HCT116 (cell line): ENCODE measurements at regions not wholly inside any gene's neighbourhood (a gene's known extent, or its start where the extent isn't known, plus 50 kb on each side); places are given as distances from the start of the nearest gene placed in this dataset.

Experiments used
- ATAC-seq: fragments of 200-7000 bp; cut with Tn5 transposase; 2 replicates; pipeline ENCODE4 v1.9.1; 2020; ENCODE audit warnings: mild to moderate bottlenecking, moderate library complexity
- BruUV-seq: library from RNA; stranded (reverse); fragments of 400-500 nt; replicated peaks from 2 replicates; lab custom pipeline; 2021; lab: Mats Ljungman, UMichigan
- CTCF ChIA-PET: fragments of 300-600 bp; sonication (Branson Sonifier 250); formaldehyde crosslinking; loops from one replicate; lab custom pipeline; 2021; ENCODE audit warnings: antibody characterized with exemption; lab: Charles Lee
- POLR2A ChIA-PET: fragments of 300-600, 350-600 bp; sonication (Branson Sonifier 250); formaldehyde crosslinking; loops from one replicate; lab custom pipeline; 2021; ENCODE audit warnings: antibody characterized with exemption; lab: Charles Lee
- RAD21 ChIA-PET, 2 experiments: fragments of 300-600 bp; sonication (Branson Sonifier 250); formaldehyde crosslinking; loops; one replicate each; lab custom pipeline; 2023; ENCODE audit warnings: low total read pairs in 2 of 2; ENCODE audit not compliant: uncharacterized antibody in 2 of 2, unreplicated experiment in 2 of 2, low non-redundant PET in 1 of 2; lab: Charles Lee
- DNase-seq: peaks from one replicate; pipeline ENCODE4 v3.0.0-alpha.2; 2010; ENCODE audit warnings: low read depth, low spot score
- H2AFZ ChIP-seq: fragments of 200-600 bp; shearing (Covaris generic), sonication (generic); 2 replicates; pipeline ENCODE4 v1.6.1; 2017; ENCODE audit warnings: low read depth, mixed run types, mixed read lengths, antibody characterized with exemption, low read length; ENCODE audit not compliant: poor library complexity, severe bottlenecking
- H3K27ac ChIP-seq: 2 replicates; pipeline ENCODE4 v1.5.1; 2012; ENCODE audit warnings: low read depth, low read length
- H3K27me3 ChIP-seq: fragments of 200-600 bp; sonication (generic); 2 replicates; pipeline ENCODE4 v1.6.1; 2016; ENCODE audit warnings: mixed run types, low read length, mixed read lengths; ENCODE audit not compliant: insufficient read depth
- H3K36me3 ChIP-seq, 2 experiments: fragments of 200-500 bp in 1 of 2; fragments of 200-600 bp in 1 of 2; sonication (Bioruptor generic) in 1 of 2; sonication (generic) in 1 of 2; 2 replicates each; pipeline versions ENCODE4 v1.5.1 to v1.6.1; 2014 to 2016; ENCODE audit warnings: low read length in 2 of 2, inconsistent platforms in 1 of 2, mixed read lengths in 1 of 2, mixed run types in 1 of 2; ENCODE audit not compliant: insufficient read depth in 2 of 2, control insufficient read depth in 1 of 2
- H3K4me1 ChIP-seq, 2 experiments: fragments of 200-600 bp in 1 of 2; sonication (generic) in 1 of 2; 2 replicates each; pipeline versions ENCODE4 v1.5.1 to v1.6.1; 2012 to 2017; ENCODE audit warnings: low read length in 2 of 2, inconsistent platforms in 1 of 2, mild to moderate bottlenecking in 1 of 2, mixed read lengths in 1 of 2, mixed run types in 1 of 2, moderate library complexity in 1 of 2; ENCODE audit not compliant: insufficient read depth in 2 of 2, control insufficient read depth in 1 of 2
- H3K4me2 ChIP-seq: fragments of 200-600 bp; sonication (generic); 2 replicates; pipeline ENCODE4 v1.6.1; 2017; ENCODE audit warnings: mixed run types, low read length, mixed read lengths
- H3K4me3 ChIP-seq, 2 experiments: fragments of 200-600 bp in 1 of 2; sonication (generic) in 1 of 2; replicated peaks in 1 of 2; 2 replicates each; pipeline ENCODE4 v1.5.1; 2011 to 2016; ENCODE audit warnings: low read length in 2 of 2, control low read depth in 1 of 2, low read depth in 1 of 2, mild to moderate bottlenecking in 1 of 2, mixed read lengths in 1 of 2, mixed run types in 1 of 2
- H3K79me2 ChIP-seq: fragments of 200-600 bp; sonication (generic); 2 replicates; pipeline ENCODE4 v1.6.1; 2017; ENCODE audit warnings: mild to moderate bottlenecking, mixed run types, low read length, moderate library complexity, mixed read lengths; ENCODE audit not compliant: insufficient read depth
- H3K9ac ChIP-seq: fragments of 200-600 bp; sonication (generic); 2 replicates; pipeline ENCODE4 v1.6.1; 2016; ENCODE audit warnings: low read length, mixed read lengths
- H3K9me2 ChIP-seq: fragments of 200-600 bp; sonication (generic), shearing (Covaris generic); 2 replicates; pipeline ENCODE4 v1.6.1; 2017; ENCODE audit warnings: mixed run types, mild to moderate bottlenecking, moderate library complexity; ENCODE audit not compliant: insufficient read depth
- H3K9me3 ChIP-seq, 2 experiments: fragments of 200-500 bp in 1 of 2; fragments of 200-600 bp in 1 of 2; sonication (Bioruptor generic) in 1 of 2; sonication (generic) in 1 of 2; 2 replicates each; pipeline ENCODE4 v1.6.1; 2014 to 2017; ENCODE audit warnings: low read length in 2 of 2, mixed read lengths in 2 of 2, inconsistent platforms in 1 of 2, low read depth in 1 of 2, mild to moderate bottlenecking in 1 of 2, mixed run types in 1 of 2, moderate library complexity in 1 of 2; ENCODE audit not compliant: control insufficient read depth in 1 of 2, insufficient read depth in 1 of 2
- H4K20me1 ChIP-seq: fragments of 200-600 bp; sonication (generic), shearing (Covaris generic); 2 replicates; pipeline ENCODE4 v1.6.1; 2017; ENCODE audit warnings: mixed run types, mild to moderate bottlenecking, moderate library complexity; ENCODE audit not compliant: insufficient read depth
- CEBPB ChIP-seq: IDR thresholded peaks from 2 replicates; pipeline ENCODE4 v1.6.1; 2012; ENCODE audit warnings: low read depth
- EGR1 ChIP-seq: IDR thresholded peaks from 2 replicates; pipeline ENCODE4 v1.6.1; 2012; ENCODE audit warnings: low read depth
- ELF1 ChIP-seq: IDR thresholded peaks from 2 replicates; pipeline ENCODE4 v1.6.1; 2012; ENCODE audit warnings: low read depth, borderline replicate concordance
- EZH2phosphoT487 ChIP-seq: fragments of 200-600 bp; IDR thresholded peaks from 2 replicates; pipeline ENCODE4 v1.6.1; 2018; ENCODE audit warnings: antibody characterized with exemption, borderline replicate concordance
- FOSL1 ChIP-seq: IDR thresholded peaks from 2 replicates; pipeline ENCODE4 v1.6.1; 2012; ENCODE audit warnings: low read depth
- JUND ChIP-seq: IDR thresholded peaks from 2 replicates; pipeline ENCODE4 v1.6.1; 2012
- POLR2A ChIP-seq: IDR thresholded peaks from 2 replicates; pipeline ENCODE4 v1.7.0; 2011; ENCODE audit warnings: borderline replicate concordance; ENCODE audit not compliant: insufficient read depth, insufficient read length; ENCODE audit errors: extremely low read depth
- POLR2AphosphoS5 ChIP-seq: IDR thresholded peaks from 2 replicates; pipeline ENCODE4 v1.6.1; 2011; ENCODE audit warnings: mild to moderate bottlenecking, low read depth, low read length, moderate library complexity
- TCF7L2 ChIP-seq: IDR thresholded peaks from 2 replicates; pipeline ENCODE4 v1.7.0; 2011; ENCODE audit warnings: borderline replicate concordance, inconsistent platforms; ENCODE audit not compliant: insufficient read depth, insufficient read length; ENCODE audit errors: extremely low read depth
- intact Hi-C: fragments of 100-400 bp; cut with micrococcal nuclease; formaldehyde crosslinking; loops from 2 replicates; pipeline ENCODE4 v1.10.0; 2022
- TF ChIP-seq, protein P1 (sequence below): IDR thresholded peaks from 2 replicates; pipeline ENCODE4 v1.6.1; 2012
- TF ChIP-seq, protein P2 (sequence below): IDR thresholded peaks from 2 replicates; pipeline ENCODE4 v1.6.1; 2012; ENCODE audit warnings: low read depth

DNA sequence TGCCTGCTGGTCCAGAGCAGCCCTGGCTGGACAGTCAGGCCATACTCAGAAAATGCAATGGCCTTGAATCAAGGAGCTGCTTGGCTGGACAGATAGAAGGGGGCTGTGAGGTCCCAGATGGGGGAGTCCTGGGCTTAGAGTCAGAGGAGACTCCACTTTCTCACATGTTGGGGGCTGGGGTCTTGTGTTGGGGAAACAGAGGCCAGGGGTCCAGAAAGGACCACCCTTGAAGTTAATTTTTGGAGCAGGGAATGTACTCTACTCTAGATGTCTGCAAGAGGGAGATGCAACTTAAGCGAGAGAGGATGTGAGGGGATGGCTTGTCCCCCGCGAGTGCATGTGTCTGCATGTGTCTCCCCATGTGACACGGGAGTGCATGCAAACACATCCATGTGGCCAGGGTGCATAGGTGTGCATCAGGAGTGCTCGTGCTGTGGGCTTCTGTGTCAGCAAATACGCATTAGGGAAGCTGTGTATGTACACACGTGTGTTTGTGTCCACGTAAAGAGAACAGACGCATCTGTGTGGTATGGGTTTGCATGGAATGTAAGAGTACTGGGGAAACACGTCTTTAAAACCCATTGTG lies 303.2 kb downstream of the MYCN start:
- Histone ChIP-seq H3K27ac (no peak overlapping the region), H2AFZ (no peak overlapping the region), H3K36me3 (no peaks in the 10 kb centered on the region), H3K9ac (no peak overlapping the region), H4K20me1 (no peaks in the 10 kb centered on the region), H3K4me2 (no peak overlapping the region), H3K9me3 (no peaks in the 10 kb centered on the region), H3K4me3 (no peak overlapping the region), H3K9me2 (no peaks in the 10 kb centered on the region), H3K79me2 (no peaks in the 10 kb centered on the region), H3K4me1 (no peaks in the 10 kb centered on the region), H3K27me3 (peaks cover 21% of the 10 kb centered on the region)
- ChIA-PET RAD21 (no interaction called here), CTCF (no interaction called here), POLR2A (no interaction called here)
- no peak for TF ChIP-seq EGR1
- no peak for TF ChIP-seq FOSL1
- no peak for TF ChIP-seq POLR2A
- ATAC-seq (no peak), DNase-seq (no peak)
- BruUV-seq, result no TSS peak
- intact Hi-C loops, result no loop called here

DNA sequence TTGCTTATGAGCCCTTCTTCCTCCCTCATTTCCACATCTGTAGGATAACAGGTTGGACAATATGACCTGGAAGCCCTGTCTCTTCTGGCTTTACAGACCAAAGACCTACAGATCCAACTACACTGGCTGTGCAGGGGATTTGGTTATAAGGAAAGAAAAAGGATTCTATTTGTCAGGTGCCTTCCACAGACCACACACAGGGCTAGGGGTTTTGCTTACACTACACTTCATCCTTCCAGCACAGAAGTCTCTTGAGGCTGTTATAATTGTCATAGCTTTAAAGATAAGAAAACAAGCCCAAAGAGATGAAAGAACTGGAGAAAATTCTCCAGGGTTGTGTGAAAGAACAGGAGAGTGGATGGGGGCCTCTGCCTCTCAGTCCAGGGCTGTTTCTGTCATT lies 302.6 kb downstream of the MYCN start:
- no peaks in the 10 kb centered on the region for H3K9me2 ChIP-seq
- no peaks in the 10 kb centered on the region for H3K4me1 ChIP-seq
- no peaks in the 10 kb centered on the region for H3K36me3 ChIP-seq
- no peaks in the 10 kb centered on the region for H3K9me3 ChIP-seq
- TF ChIP-seq FOSL1 (no peak), EGR1 (no peak), JUND (no peak), TCF7L2 (no peak), ELF1 (no peak), POLR2AphosphoS5 (no peak), CEBPB (no peak), EZH2phosphoT487 (no peak), POLR2A (no peak)
- TF ChIP-seq, protein P1, sequence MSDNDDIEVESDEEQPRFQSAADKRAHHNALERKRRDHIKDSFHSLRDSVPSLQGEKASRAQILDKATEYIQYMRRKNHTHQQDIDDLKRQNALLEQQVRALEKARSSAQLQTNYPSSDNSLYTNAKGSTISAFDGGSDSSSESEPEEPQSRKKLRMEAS, result no peak
- TF ChIP-seq, protein P2, sequence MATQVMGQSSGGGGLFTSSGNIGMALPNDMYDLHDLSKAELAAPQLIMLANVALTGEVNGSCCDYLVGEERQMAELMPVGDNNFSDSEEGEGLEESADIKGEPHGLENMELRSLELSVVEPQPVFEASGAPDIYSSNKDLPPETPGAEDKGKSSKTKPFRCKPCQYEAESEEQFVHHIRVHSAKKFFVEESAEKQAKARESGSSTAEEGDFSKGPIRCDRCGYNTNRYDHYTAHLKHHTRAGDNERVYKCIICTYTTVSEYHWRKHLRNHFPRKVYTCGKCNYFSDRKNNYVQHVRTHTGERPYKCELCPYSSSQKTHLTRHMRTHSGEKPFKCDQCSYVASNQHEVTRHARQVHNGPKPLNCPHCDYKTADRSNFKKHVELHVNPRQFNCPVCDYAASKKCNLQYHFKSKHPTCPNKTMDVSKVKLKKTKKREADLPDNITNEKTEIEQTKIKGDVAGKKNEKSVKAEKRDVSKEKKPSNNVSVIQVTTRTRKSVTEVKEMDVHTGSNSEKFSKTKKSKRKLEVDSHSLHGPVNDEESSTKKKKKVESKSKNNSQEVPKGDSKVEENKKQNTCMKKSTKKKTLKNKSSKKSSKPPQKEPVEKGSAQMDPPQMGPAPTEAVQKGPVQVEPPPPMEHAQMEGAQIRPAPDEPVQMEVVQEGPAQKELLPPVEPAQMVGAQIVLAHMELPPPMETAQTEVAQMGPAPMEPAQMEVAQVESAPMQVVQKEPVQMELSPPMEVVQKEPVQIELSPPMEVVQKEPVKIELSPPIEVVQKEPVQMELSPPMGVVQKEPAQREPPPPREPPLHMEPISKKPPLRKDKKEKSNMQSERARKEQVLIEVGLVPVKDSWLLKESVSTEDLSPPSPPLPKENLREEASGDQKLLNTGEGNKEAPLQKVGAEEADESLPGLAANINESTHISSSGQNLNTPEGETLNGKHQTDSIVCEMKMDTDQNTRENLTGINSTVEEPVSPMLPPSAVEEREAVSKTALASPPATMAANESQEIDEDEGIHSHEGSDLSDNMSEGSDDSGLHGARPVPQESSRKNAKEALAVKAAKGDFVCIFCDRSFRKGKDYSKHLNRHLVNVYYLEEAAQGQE, result no peak
- TF ChIP-seq, all 23 proteins: peak for 0
- H3K27me3 ChIP-seq, result peaks cover 19% of the 10 kb centered on the region
- RAD21 ChIA-PET, result no interaction called here
- no peaks in the 10 kb centered on the region for H3K79me2 ChIP-seq
- BruUV-seq, result no TSS peak
- DNase-seq, result no peak
- no peak for ATAC-seq
- intact Hi-C loops, result no loop called here
- no peak overlapping the region for H3K27ac ChIP-seq
- no peak overlapping the region for H2AFZ ChIP-seq
- H3K4me2 ChIP-seq, result no peak overlapping the region
- CTCF ChIA-PET, result no interaction called here
- H3K9ac ChIP-seq, result no peak overlapping the region
- H4K20me1 ChIP-seq, result no peaks in the 10 kb centered on the region
- H3K4me3 ChIP-seq, result no peak overlapping the region
- POLR2A ChIA-PET, result no interaction called here
